ENCODE measurements at regions not wholly inside any gene's neighbourhood (a gene's known extent, or its start where the extent isn't known, plus 50 kb on each side); places are given as distances from the start of the nearest gene placed in this dataset.

GRCh38 chr22:48844056-48844675 lies 983.5 kb downstream of the BRD1 start:
- ATAC-seq, result no peak
- TF ChIP-seq CREB5 (CRISPR knock-in tag; IDR thresholded peaks at IDR 0.05; ENCODE audit: low read depth) (no peak), ZC3H10 (CRISPR knock-in tag; IDR thresholded peaks at IDR 0.05) (no peak)

- TF ChIP-seq ZNF70 (CRISPR knock-in tag; IDR thresholded peaks at IDR 0.05) (no peak), CSRNP3 (CRISPR knock-in tag; IDR thresholded peaks at IDR 0.05) (no peak), ZFP30 (CRISPR knock-in tag; IDR thresholded peaks at IDR 0.05) (no peak), TCF4 (CRISPR knock-in tag; IDR thresholded peaks at IDR 0.05; ENCODE audit: borderline replicate concordance) (no peak), TOX (CRISPR knock-in tag; IDR thresholded peaks at IDR 0.05; ENCODE audit: borderline replicate concordance) (no peak), ZNF565 (CRISPR knock-in tag; conservative IDR thresholded peaks at IDR 0.05; ENCODE audit: low read depth) (no peak), RARB (CRISPR knock-in tag; IDR thresholded peaks at IDR 0.05) (no peak), BACH2 (CRISPR knock-in tag; IDR thresholded peaks at IDR 0.05; ENCODE audit: borderline replicate concordance) (no peak), PATZ1 (CRISPR knock-in tag; IDR thresholded peaks at IDR 0.05; ENCODE audit: borderline replicate concordance) (no peak), ARNTL (CRISPR knock-in tag; IDR thresholded peaks at IDR 0.05; ENCODE audit: borderline replicate concordance, low read depth) (no peak), ZFP3 (CRISPR knock-in tag; IDR thresholded peaks at IDR 0.05) (no peak), CSDC2 (CRISPR knock-in tag; IDR thresholded peaks at IDR 0.05) (no peak), GLIS3 (CRISPR knock-in tag; IDR thresholded peaks at IDR 0.05) (no peak), OSR1 (CRISPR knock-in tag; IDR thresholded peaks at IDR 0.05) (no peak), POU6F1 (CRISPR knock-in tag; IDR thresholded peaks at IDR 0.05; ENCODE audit: borderline replicate concordance, low read depth) (no peak), TSHZ2 (CRISPR knock-in tag; IDR thresholded peaks at IDR 0.05) (no peak), CREB5 (CRISPR knock-in tag; IDR thresholded peaks at IDR 0.05; ENCODE audit: low read depth) (no peak), ZNF8 (CRISPR knock-in tag; IDR thresholded peaks at IDR 0.05) (no peak)
- ATAC-seq, result no peak
Observed at GRCh38 chr22:48843640-48844039, 984.0 kb downstream of the BRD1 start.

- no peak for ATAC-seq
- TF ChIP-seq ESRRG (CRISPR knock-in tag; IDR thresholded peaks at IDR 0.05) (no peak), CSRNP3 (CRISPR knock-in tag; IDR thresholded peaks at IDR 0.05) (no peak), TCF4 (CRISPR knock-in tag; IDR thresholded peaks at IDR 0.05; ENCODE audit: borderline replicate concordance) (no peak), CREB5 (CRISPR knock-in tag; IDR thresholded peaks at IDR 0.05; ENCODE audit: low read depth) (no peak), TOX (CRISPR knock-in tag; IDR thresholded peaks at IDR 0.05; ENCODE audit: borderline replicate concordance) (no peak), TSHZ2 (CRISPR knock-in tag; IDR thresholded peaks at IDR 0.05) (no peak), CSDC2 (CRISPR knock-in tag; IDR thresholded peaks at IDR 0.05) (no peak), ZC3H10 (CRISPR knock-in tag; IDR thresholded peaks at IDR 0.05) (no peak), ZFP30 (CRISPR knock-in tag; IDR thresholded peaks at IDR 0.05) (no peak), ZNF8 (CRISPR knock-in tag; IDR thresholded peaks at IDR 0.05) (no peak)
Observed at GRCh38 chr22:48842976-48843375, 984.7 kb downstream of the BRD1 start.

All from SK-N-SH treated with all-trans-retinoic acid at 6 μM for 48 hours (cell line).